Left cardiac atrium (tissue), 4 donors: ENCODE measurements at regions not wholly inside any gene's neighbourhood (a gene's known extent, or its start where the extent isn't known, plus 50 kb on each side); places are given as distances from the start of the nearest gene placed in this dataset.
A peak's percentile ranks its signal among the peaks of the same experiment; 100 is the strongest.
"Not testable (repeated sequence)": the region's sequence is repeated elsewhere in the genome, so short reads cannot be mapped to it uniquely, and the experiment has no call there.

Source experiments
- ATAC-seq, 2 donors: fragments of 200-7000 bp; cut with Tn5 transposase; one replicate each; pipeline ENCODE4 v1.9.1; 2020; ENCODE audit warnings: mild to moderate bottlenecking in 2 of 2, moderate library complexity in 2 of 2
- DNase-seq: peaks from one replicate; pipeline ENCODE4 v3.0.0-alpha.2; 2020
- intact Hi-C, 2 donors: fragments of 100-400 bp; cut with DNase I; formaldehyde crosslinking; loops; one replicate each; pipeline versions ENCODE4 v1.14.1 to v1.15.1; 2022 to 2023
- donor health status: DM: no; HTN: yes; CAD: no.
- donor health status: DM: no; HTN: yes; CAD: no; lungs with severe emphysema.
- donor health status: DM: yes; HTN: yes; CAD: no.
- donor health status: Dilated cardiomyopathy.

DNA sequence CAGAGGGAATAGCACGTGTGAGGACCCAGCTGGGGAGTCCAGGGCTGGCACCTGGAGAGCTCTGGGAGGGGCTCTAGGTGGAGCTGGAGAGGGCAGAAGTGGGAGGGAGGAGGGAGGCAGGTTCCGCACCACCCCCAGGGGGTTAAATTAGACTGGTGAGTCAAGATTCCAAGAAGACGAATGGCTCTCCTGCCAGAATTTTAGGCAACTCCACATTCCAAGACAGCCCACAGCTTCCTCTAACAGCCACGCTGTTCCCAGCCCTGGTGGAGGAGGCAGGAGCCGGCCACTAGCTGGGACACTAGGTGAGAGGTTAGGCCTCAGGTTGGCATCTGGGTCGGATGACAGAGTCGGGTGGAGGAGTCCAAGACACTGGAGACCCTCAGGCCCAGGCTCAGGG is 60.2 kb downstream of the TFAP2C start:
- DNase-seq, result no peak
- peak; percentile 27 to 87 for ATAC-seq
- intact Hi-C loops, result no loop called here

DNA sequence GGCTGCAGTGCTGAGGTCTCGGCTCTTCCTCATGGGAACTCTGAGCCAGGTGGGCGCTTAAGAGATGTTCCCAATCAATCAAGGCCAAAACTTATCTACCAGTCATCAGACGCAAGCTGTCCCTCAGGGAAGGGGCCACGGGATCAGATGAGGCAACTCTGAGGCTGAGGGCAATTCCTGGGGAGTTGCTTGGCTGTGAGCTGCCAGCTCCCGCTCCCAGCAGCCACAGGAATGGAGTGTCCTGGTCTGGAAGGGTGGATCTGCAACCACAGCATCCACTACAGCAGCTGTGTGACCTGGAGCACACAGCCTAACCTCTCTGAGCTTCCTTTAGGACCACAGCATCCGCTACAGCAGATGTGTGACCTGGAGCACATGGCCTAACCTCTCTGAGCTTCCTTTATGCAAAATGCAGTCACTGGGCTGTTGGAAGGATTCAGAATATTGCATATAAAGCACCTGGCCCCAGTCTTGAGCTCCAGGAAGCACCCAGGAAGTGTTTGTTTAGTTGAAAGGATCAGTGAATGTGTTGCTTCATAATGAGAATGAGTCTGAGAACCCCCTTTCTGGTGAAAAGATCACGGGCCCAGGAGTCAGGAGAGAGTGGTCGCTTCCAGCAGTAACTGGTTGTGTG is 60.9 kb downstream of the TFAP2C start:
- DNase-seq, result no peak
- intact Hi-C loops, result no loop called here
- no peak for ATAC-seq

DNA sequence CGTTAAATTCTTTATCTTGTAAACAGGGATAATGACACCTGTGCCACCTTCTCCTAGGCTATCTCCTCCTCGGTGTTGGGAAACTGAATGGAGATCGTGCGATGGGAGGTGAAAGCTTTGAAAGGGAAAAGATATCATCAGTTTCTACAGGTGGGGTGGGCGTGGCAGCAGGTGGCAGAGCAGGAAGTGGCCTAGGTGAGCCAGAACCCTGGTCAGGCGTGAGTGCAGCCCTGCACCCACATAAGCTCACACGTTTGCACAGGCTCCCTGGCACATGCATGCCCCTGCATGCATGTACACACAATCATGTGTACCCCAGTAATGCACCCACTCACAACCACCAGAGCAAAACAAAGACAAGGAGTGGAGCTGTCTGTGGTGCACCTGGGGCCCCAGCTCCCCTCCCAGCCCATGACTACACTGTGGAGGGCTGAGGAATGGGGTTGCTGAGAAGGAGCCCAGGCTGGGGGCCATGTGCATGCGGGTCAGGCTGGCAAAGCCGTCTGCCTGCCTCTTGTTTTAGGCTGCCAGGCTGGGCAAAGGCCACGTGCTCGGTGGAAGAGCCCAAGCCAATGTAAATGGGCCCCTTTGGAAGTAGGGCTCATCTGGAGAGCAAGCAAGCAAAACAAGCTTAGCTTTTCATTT is 61.5 kb downstream of the TFAP2C start:
- intact Hi-C loops, result no loop called here
- no peak for ATAC-seq

DNA sequence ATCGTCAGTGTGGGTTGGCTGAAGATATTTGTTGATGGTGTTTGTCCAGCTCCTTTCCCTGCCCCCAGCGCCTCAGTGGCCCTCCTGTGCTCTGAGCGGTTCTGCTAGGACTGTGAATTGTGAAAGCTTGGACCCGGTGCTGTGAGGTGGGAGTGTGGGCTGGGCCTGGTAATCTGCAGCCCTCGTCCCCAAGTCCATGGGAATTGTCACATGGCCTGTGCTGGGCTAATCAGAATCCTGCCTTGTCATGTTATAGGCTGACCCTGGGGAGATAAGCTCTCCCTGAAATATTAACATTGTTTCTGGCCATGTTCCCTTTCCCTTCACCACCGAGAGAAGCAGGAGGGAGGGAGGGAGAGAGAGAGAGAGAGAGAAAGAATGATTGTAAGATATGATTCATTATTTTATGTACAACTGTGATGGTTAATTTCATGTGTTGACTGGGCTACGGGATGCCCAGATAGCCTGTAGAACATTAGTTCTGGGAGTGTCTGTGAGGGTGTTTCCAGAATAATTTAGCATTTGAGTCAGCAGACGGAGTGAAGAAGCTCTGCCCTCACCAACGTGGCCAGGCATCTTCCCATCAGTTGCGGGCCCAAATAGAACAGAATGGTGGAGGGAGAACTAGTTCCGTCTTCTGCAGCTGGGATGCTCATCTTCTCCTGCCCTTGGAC is 62.4 kb downstream of the TFAP2C start:
- intact Hi-C loops, result no loop called here
- DNase-seq (no peak), ATAC-seq (no peak)

More for the DNA sequence above, 61.5 kb downstream of the TFAP2C start:
- DNase-seq, result no peak

DNA sequence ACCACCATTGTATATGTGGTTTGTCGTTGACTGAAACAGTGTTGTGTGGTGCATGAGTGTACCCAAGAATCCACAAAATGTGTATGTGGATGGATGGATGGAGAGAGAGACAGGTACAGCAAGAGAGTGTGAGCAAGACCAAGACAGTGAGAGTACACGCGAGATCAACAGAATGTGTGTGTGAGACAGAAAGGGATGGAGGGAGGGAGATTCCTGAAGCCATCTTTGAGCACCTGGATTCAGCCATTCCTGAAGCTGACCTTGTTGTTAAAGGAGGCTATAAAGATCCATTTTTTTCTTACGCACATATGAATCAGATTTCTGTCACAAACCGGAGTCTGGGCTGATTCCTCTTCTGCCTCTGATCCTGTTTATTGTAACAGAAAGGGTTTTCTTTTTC is 64.1 kb downstream of the TFAP2C start:
- intact Hi-C loops, result no loop called here
- ATAC-seq (no peak), DNase-seq (no peak)

DNA sequence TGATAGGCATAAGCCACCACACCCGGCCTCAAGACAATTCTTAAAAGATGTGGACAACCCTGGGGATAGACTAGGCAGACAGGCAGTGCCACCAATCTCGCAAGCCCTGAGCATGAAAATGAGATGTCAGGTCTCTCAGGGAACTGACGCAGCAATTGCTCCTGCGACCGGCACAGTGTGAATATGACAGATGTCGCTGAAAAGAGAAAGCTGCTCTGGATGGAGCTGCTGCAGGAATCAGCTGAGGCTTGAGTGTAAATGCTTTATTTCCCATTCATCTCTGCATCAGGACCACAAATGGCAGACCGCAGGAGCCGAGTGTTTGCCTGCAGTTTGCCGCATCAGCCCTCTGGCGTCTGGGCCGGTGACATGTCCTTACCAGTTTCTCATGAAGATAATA is 68.4 kb downstream of the TFAP2C start:
- intact Hi-C loops, result no loop called here
- ATAC-seq (no peak), DNase-seq (no peak)

DNA sequence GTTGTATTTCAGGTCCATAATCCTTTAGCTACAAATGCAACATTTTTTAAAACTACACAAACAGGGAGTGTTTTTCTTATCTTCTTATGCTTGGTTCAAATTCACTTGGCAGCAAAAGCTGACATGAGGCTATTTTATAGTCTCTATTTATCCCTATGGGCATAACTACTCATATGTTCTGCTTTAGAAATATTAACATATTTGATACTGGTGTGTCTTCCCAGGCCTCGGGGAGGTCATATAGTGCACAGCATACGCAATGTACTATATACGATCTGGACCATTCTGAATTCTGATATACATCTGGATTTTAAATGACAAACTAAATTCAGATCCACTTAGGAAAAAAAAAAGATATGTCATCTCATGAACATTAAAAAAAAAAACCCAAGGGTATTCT is 69.2 kb downstream of the TFAP2C start:
- DNase-seq (no peak), ATAC-seq (no peak)
- intact Hi-C loops, result no loop called here

DNA sequence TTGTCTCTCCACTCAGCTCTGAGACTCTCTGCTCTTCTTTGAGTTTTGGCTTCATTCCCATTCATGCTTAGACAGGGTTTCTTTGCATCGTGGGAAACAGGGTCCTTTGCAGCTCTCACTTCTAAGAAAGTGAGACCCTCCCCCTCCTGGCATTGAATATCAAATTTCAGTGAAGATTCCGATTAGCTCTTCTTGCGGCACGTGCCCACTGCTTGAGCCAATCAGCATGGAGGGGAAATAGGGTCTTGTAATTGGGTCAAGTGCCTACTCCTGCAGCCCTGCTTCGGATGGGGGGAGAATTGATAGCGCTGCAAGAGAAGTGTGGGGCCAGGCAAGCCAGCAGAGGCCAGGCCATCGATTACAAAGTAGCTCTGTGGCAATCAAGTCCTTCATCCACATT is 69.6 kb downstream of the TFAP2C start:
- DNase-seq (no peak), ATAC-seq (no peak)
- intact Hi-C loops, result no loop called here

DNA sequence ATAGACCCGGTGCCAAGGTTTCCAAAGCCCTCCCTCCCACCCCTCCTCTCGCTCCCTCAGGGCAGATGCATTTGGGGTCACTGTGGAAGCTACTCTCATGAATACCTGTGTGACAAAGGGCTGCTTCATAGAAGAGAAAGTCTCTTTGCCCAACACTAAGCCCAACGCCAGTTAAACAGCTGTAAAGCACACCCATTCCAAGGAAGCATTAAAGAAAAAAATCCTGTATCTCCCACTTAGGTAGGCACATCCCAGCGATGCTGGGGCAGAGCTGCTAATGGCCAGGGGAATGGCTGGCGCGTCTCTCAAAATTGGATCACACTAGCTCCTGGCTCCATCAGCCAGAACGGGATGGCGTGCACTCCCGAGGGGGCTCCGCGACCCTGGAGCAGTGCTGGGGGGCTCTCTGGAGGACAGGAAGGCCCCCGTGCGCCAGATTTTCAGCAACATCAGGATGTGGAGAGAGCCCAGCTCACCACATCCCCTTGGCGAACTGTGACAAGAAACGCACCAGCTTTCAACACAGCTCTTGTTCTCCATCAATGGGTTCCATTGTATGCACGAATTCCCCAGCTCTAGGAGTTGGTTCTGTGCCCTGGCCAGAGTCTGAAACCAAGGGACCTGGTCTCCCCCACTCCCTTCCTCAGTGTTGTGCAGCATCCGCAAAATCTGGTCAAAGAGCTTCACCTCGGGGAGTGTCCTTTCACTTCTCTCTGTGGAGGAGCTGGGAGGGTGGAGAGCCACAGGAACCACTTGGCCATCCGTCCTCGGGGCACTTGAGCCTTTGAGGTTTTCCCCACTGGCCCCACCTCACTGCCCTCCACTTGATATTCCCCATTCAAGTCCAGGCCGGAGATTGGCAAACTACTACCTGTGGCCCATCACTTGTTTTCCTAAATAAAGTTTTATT is 74.1 kb downstream of the TFAP2C start:
- no peak for ATAC-seq
- intact Hi-C loops, result no loop called here
- DNase-seq, result no peak

DNA sequence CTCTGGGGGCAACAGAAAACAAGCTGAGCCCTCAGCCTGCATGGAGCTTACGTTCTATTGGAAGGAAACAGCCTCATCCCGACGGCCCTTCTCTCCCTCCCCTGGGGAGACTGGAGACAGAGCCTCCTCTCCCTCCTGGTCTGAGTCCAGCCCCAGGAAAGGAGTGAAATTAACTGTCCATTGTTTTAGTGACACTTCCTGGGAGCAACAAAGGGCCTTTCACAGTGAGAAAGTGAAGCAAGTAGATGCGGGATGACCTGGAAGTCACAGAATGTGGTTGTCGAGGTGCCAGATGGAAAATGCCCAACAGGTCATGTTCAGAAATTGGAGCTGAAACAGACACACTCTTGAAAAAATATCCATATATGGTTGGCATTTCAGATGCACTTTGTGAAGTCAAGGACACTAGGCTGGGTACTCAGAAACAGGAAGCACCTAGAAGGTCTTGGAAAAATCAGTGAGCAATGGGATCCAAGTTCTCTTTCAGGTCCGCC is 77.8 kb downstream of the TFAP2C start:
- DNase-seq (no peak), ATAC-seq (no peak)
- intact Hi-C loops, result no loop called here

DNA sequence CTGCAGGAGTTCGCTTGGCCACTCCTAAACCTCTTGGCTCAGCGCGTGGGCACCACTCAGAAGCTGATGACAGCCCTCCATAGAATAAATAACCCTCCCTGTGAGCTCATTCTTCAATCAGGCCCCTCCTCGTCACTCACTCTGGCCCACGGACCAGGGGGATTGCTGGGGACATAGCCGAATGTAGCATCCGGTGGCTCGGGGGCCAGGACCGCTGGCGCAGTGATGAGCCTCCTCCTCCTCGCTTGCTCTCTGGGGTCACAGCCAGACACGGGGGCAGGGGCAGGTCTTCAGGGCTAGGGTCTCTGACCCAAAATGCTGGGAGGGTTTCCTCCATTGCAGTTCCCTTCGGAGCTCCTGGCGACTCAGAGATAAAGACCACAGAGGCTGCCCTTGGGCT is 79.9 kb downstream of the TFAP2C start:
- DNase-seq, result no peak
- no peak for ATAC-seq
- intact Hi-C loops, result no loop called here

DNA sequence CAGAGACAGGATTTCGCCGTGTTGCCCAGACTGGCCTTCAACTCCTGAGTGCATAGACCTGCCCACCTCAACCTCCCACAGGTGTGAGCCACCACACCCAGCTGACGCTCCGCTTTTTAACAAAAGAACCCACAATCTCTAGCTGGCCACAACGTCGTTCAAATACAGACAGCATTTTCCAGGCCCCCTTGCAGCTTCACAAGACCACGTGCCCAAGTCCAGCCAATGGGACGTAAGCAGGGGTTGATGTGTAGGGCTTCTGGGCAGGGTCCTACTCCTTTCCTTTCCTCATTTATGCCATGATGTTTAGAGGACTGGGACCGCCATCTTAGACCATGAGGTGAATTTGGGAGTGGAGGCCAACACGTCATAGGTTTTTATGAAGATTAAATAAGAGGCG is 81.0 kb downstream of the TFAP2C start:
- ATAC-seq (no peak), DNase-seq (no peak)
- intact Hi-C loops, result no loop called here

DNA sequence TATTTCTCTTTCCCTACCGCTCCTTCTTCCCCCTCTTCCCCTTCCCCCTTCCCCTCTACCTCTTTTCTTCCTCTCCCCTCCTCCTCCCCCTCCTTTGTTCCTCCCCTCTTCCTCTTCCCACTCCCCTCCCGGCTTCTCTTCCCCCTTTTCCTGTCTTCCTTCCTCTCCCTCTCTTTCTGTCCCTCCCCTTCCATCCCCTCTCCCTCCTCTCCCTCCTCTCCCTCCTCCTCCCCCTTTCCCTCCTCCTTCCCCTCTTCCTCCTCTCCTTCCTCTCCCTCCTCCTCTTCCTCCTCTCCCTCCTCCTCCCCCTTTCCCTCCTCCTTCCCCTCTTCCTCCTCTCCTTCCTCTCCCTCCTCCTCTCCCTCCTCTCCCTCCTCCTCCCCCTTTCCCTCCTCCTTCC is 81.5 kb downstream of the TFAP2C start:
- intact Hi-C loops, ATAC-seq, DNase-seq: not testable (repeated sequence)

DNA sequence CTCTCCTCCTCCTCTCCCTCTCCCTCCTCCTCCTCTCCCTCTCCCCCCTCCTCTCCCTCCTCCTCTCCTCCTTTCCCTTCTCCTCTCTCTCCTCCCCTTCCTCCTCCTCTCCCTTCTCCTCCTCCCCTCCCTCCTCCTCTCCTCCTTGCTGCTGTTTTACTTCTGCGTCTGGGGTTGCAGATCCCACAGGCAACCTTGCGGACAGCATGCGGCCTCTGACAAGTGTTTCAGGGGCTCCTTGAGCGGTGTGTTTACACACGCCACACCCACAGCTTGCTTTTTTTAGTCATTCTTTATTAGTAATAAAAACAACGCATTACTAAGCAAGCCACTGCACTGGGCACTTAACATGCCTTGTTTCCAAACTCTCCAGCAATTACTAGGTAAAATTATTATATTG is 81.9 kb downstream of the TFAP2C start:
- intact Hi-C loops, result no loop called here

DNA sequence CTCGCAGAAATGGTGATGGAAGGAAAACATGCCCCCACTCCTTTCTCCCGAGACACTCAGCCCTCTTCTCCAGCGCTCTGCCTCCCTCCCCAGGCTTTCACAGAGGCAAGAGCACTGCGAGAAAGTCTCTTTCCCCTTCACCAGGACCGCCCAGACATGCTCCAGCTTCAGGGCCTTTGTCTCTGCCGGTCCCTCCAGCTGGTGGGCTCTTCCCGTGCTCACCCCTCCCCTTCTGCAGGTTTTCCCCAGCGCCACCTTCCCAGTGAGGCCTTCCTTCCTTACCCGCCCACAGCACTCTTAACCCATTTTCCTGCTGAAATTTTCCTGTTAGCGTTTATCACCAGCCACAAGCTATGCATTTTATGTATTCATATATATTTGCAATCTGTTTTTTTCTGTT is 86.2 kb downstream of the TFAP2C start:
- no peak for ATAC-seq
- intact Hi-C loops, result no loop called here
- no peak for DNase-seq

More for the DNA sequence above, 81.9 kb downstream of the TFAP2C start:
- no peak for ATAC-seq
- DNase-seq, result no peak

DNA sequence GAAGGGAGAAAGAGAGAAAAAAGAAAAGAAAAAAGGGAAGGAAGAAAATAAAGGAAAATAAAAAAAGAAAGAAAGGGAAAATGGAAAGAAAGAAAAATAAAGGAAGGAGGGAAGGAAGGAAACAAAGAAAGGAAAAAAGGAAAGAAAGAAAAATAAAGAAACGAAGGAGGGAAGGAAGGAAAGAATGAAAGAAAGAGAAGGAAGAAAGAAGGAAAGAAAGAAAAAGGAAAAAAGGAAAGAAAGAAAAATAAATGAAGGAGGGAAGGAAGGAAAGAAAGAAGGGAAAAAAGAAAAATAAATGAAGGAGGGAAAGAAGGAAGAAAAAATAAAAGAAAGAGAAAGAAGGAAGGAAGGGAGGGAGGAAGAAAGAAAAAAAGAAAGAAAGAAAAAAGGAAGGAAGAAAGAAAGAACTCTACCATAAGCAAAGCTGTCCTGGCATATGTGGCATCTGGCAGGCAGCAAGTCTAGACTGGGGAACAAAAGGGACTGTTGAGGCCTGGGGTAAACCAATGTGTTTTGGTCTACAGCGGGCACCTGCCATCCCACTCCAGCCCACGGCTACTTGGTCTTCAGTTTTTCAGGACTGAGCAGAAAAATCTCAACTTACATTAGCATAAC is 86.9 kb downstream of the TFAP2C start:
- intact Hi-C loops, result no loop called here
- DNase-seq (no peak), ATAC-seq (no peak)

DNA sequence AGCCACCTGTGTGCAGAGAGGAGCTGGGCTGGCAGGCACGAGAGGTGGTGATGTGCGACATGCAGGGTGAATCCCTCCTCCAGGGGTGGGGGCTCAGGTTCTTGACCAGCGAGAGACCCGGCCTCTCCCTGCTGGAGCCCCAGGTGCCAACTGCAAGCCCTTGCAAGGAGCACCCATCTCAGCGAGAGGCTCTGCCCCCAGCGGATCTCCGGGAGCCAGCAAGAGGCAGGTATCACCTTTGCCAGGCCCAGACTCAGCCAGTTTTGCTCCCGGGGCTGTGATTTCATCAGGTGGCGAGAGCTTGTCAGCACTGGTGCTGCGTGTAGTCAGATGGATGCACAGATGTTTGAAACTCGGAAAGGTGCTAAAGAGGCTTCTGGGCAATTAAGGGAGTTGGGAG is 87.7 kb downstream of the TFAP2C start:
- intact Hi-C loops, result no loop called here
- DNase-seq (no peak), ATAC-seq (no peak)

DNA sequence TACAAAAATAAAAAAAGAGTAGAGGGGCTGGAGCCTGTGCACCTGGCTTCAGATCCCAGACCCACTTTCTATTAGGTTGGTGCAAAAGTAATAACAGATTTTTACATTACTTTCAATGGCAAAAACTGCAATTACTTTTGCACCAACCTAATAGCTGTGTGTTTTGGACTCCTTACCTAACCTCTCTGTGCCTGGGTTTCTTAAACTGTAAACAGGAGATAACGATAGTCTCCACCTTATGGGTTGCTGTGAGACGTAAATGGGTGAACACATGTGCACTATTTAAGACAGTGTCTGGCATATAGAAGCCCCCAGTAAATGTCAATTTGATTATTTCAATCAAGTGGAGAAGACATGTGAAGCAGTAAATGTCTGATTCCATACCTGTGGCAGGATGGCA is 89.7 kb downstream of the TFAP2C start:
- ATAC-seq (no peak), DNase-seq (no peak)
- intact Hi-C loops, result no loop called here

DNA sequence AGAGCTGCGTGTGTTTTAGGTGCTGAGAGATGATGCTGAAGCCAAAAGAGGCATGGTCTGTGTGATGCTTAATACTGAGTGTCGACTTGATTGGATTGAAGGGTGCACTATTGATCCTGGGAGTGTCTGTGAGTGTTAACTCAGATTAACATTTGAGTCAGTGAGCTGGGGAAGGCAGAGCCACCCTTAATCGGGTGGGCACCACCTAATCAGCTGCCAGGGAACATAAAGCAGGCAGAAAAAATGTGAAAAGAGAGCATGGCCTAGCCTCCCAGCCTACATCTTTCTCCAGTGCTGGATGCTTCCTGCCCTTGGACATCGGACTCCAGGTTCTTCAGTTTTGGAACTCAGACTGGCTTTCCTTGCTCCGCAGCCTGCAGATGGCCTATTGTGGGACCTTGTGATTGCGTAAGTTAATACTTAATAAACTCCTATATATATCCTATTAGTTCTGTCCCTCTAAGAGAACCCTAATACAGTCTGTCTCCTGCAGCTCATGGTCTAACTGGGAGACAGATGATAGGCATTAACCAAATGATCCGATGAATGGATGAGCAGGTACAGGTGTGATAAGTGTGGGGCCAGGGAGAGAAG is 91.6 kb downstream of the TFAP2C start:
- intact Hi-C loops, result no loop called here
- no peak for ATAC-seq
- no peak for DNase-seq
